GM23338 (cell line): ENCODE measurements at regions not wholly inside any gene's neighbourhood (a gene's known extent, or its start where the extent isn't known, plus 50 kb on each side); places are given as distances from the start of the nearest gene placed in this dataset.

Experiments
- CREB1 ChIP-seq: fragments of 250-450 bp; sonication (Bioruptor Pico); IDR thresholded peaks from 2 replicates; pipeline ENCODE4 v1.5.0; 2020; ENCODE audit warnings: low read depth, mild to moderate bottlenecking, moderate library complexity
- EZH2 ChIP-seq: fragments of 200-600 bp; sonication (generic); IDR thresholded peaks from one replicate; pipeline ENCODE4 v1.8.0; 2017; ENCODE audit warnings: antibody characterized with exemption, mild to moderate bottlenecking, low read depth; ENCODE audit not compliant: unreplicated experiment
- EZH2phosphoT487 ChIP-seq: fragments of 200-600 bp; sonication (generic); IDR thresholded peaks from one replicate; pipeline ENCODE4 v1.8.1; 2018; ENCODE audit warnings: antibody characterized with exemption; ENCODE audit not compliant: unreplicated experiment
- POLR2AphosphoS5 ChIP-seq: IDR thresholded peaks from 2 replicates; pipeline ENCODE4 v1.6.1; 2016; ENCODE audit warnings: antibody characterized with exemption, low read depth
- TF ChIP-seq, protein P1 (sequence below), 2 experiments: fragments of 200-600 bp in 1 of 2; sonication (generic) in 1 of 2; conservative IDR thresholded peaks; 2 replicates each; pipeline versions ENCODE4 v1.5.1 to v1.6.1; 2016 to 2017; ENCODE audit warnings: antibody characterized with exemption in 2 of 2, low read depth in 2 of 2, mild to moderate bottlenecking in 2 of 2, moderate library complexity in 1 of 2
- TF ChIP-seq, protein P2 (sequence below): IDR thresholded peaks from one replicate; pipeline ENCODE4 v1.6.1; 2018; ENCODE audit warnings: antibody characterized with exemption; ENCODE audit not compliant: unreplicated experiment

DNA sequence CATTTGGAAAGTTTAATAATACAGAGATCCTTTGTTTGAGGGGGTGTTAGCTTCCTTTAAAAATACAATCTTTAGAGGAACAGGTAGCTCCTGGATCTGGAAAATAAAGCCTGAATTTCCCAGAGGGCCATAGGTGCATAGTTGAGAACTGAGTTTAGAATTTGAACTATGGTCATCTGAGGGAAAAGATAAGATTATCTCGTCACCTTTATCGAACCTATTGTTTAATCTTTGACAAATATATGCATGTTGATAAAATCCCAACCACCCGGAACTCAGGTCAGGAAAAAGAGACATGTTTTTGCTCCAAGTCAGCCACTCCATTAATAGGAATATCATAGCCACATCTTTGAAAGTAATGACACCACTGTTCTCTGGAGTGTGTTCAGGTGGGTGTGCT is 91.7 kb upstream of the FAM169A start:
- TF ChIP-seq EZH2 (no peak), POLR2AphosphoS5 (no peak), CREB1 (CRISPR knock-in tag) (no peak), EZH2phosphoT487 (no peak)
- TF ChIP-seq, protein P1, sequence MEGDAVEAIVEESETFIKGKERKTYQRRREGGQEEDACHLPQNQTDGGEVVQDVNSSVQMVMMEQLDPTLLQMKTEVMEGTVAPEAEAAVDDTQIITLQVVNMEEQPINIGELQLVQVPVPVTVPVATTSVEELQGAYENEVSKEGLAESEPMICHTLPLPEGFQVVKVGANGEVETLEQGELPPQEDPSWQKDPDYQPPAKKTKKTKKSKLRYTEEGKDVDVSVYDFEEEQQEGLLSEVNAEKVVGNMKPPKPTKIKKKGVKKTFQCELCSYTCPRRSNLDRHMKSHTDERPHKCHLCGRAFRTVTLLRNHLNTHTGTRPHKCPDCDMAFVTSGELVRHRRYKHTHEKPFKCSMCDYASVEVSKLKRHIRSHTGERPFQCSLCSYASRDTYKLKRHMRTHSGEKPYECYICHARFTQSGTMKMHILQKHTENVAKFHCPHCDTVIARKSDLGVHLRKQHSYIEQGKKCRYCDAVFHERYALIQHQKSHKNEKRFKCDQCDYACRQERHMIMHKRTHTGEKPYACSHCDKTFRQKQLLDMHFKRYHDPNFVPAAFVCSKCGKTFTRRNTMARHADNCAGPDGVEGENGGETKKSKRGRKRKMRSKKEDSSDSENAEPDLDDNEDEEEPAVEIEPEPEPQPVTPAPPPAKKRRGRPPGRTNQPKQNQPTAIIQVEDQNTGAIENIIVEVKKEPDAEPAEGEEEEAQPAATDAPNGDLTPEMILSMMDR (conservative IDR thresholded peaks at IDR 0.05; ENCODE audit: low read depth in 2 of 2): no peak
- TF ChIP-seq, protein P2, sequence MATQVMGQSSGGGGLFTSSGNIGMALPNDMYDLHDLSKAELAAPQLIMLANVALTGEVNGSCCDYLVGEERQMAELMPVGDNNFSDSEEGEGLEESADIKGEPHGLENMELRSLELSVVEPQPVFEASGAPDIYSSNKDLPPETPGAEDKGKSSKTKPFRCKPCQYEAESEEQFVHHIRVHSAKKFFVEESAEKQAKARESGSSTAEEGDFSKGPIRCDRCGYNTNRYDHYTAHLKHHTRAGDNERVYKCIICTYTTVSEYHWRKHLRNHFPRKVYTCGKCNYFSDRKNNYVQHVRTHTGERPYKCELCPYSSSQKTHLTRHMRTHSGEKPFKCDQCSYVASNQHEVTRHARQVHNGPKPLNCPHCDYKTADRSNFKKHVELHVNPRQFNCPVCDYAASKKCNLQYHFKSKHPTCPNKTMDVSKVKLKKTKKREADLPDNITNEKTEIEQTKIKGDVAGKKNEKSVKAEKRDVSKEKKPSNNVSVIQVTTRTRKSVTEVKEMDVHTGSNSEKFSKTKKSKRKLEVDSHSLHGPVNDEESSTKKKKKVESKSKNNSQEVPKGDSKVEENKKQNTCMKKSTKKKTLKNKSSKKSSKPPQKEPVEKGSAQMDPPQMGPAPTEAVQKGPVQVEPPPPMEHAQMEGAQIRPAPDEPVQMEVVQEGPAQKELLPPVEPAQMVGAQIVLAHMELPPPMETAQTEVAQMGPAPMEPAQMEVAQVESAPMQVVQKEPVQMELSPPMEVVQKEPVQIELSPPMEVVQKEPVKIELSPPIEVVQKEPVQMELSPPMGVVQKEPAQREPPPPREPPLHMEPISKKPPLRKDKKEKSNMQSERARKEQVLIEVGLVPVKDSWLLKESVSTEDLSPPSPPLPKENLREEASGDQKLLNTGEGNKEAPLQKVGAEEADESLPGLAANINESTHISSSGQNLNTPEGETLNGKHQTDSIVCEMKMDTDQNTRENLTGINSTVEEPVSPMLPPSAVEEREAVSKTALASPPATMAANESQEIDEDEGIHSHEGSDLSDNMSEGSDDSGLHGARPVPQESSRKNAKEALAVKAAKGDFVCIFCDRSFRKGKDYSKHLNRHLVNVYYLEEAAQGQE: no peak
